ENCODE measurements at regions not wholly inside any gene's neighbourhood (a gene's known extent, or its start where the extent isn't known, plus 50 kb on each side); places are given as distances from the start of the nearest gene placed in this dataset.

GRCh38 chrX:14194711-14195110 is 165.0 kb upstream of the GEMIN8 start:
- Histone ChIP-seq H3K36me3 (ENCODE audit: control insufficient read depth, insufficient read depth, low read length) (no peaks in the 10 kb centered on the region), H3K27ac (no peak overlapping the region), H3K4me2 (ENCODE audit: low read length) (no peak overlapping the region), H3K4me1 (no peaks in the 10 kb centered on the region), H3K79me2 (no peaks in the 10 kb centered on the region), H2AFZ (no peak overlapping the region), H3K9me3 (ENCODE audit: control insufficient read depth, low read length) (no peaks in the 10 kb centered on the region), H3K9ac (no peak overlapping the region), H3K4me3 (ENCODE audit: low read depth, low read length) (no peak overlapping the region), H3K27me3 (ENCODE audit: control insufficient read depth, insufficient read depth, low read length) (no peaks in the 10 kb centered on the region)
- no peak for TF ChIP-seq CTCF (IDR thresholded peaks at IDR 0.05)

DNA sequence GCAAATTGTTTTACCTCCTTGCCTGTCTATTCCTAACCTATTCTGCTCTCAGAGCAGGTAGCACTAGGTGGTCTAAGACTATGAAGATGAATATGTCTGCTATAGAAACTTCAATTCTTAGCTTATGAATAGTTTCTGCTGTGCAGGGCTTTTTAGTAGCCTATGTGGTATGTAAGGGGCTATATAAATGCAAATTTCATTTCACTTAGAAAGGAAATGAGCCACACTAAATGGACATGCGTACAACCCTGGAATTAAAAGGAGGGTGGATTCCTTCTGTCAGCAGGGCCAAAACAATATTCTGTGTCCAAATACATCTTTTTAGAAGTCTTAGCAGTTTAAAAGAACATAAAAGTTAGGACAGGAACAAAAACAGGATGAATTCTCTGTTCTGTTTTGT is 163.9 kb upstream of the GEMIN8 start:
- Histone ChIP-seq H3K79me2 (no peaks in the 10 kb centered on the region), H3K9me3 (ENCODE audit: control insufficient read depth, low read length) (no peaks in the 10 kb centered on the region), H3K4me1 (no peaks in the 10 kb centered on the region), H2AFZ (no peak overlapping the region), H3K9ac (no peak overlapping the region), H3K4me3 (ENCODE audit: low read depth, low read length) (no peak overlapping the region), H3K36me3 (ENCODE audit: control insufficient read depth, insufficient read depth, low read length) (no peaks in the 10 kb centered on the region), H3K4me2 (ENCODE audit: low read length) (no peak overlapping the region), H3K27me3 (ENCODE audit: control insufficient read depth, insufficient read depth, low read length) (no peaks in the 10 kb centered on the region), H3K27ac (no peak overlapping the region)
- TF ChIP-seq CTCF (IDR thresholded peaks at IDR 0.05), result no peak

DNA sequence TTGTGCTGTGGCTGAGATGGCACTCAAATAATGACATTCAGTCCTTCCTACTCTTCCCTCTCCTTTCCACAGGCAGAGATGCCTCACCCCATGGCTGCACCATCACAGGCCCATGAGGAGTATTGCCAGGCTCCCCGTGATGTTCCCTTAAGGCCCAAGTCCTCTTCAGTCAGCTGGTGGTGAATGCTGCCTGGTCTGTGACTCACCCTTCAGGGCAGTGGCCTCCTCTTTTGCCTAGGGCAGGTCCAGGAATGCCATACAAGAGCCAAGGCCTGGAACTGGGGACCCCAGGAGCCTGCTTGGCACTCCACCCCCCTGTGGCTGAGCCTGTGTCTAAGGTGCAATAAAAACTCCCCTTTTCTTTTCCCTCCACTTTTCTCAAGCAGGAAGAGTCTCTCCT is 144.2 kb upstream of the GEMIN8 start:
- Histone ChIP-seq H3K36me3 (ENCODE audit: control insufficient read depth, insufficient read depth, low read length) (no peaks in the 10 kb centered on the region), H3K4me3 (ENCODE audit: low read depth, low read length) (no peak overlapping the region), H3K9me3 (ENCODE audit: control insufficient read depth, low read length) (no peaks in the 10 kb centered on the region), H3K27me3 (ENCODE audit: control insufficient read depth, insufficient read depth, low read length) (no peaks in the 10 kb centered on the region), H3K4me2 (ENCODE audit: low read length) (no peak overlapping the region), H3K79me2 (no peaks in the 10 kb centered on the region), H3K9ac (no peak overlapping the region), H3K27ac (no peak overlapping the region), H3K4me1 (no peaks in the 10 kb centered on the region), H2AFZ (no peak overlapping the region)
- no peak for TF ChIP-seq CTCF (IDR thresholded peaks at IDR 0.05)

- no peak for TF ChIP-seq CTCF (IDR thresholded peaks at IDR 0.05)
- Histone ChIP-seq H3K27ac (no peak overlapping the region), H2AFZ (no peak overlapping the region)
These were observed 135.1 kb upstream of the GEMIN8 start for GRCh38 chrX:14164828-14165227.

DNA sequence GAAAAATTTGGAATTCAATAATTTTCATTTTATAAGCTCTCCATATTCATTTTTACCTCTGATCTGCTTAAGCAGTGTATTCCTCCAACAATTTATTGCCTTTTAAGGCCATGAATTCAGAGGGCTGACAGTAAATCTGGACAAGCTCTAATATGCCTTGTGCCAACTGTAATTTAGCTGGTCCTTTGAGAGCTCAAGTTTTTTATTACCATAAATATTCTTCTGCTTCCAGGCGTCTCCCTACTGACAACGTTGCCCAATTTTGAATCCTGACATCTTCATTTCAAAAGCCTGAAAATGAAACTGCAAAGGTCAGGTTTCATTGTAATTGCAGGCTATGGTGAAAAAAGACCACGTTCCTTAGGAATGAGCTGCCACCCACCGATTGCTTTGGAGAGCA is 95.8 kb upstream of the GEMIN8 start:
- Histone ChIP-seq H3K27ac (no peak overlapping the region), H3K4me3 (ENCODE audit: low read depth, low read length) (no peak overlapping the region), H3K79me2 (no peaks in the 10 kb centered on the region)

More at GRCh38 chrX:14164828-14165227, 135.1 kb upstream of the GEMIN8 start:
- Histone ChIP-seq H3K9ac (no peak overlapping the region), H3K4me3 (ENCODE audit: low read depth, low read length) (no peak overlapping the region), H3K27me3 (ENCODE audit: control insufficient read depth, insufficient read depth, low read length) (no peaks in the 10 kb centered on the region), H3K4me1 (no peaks in the 10 kb centered on the region), H3K4me2 (ENCODE audit: low read length) (no peak overlapping the region), H3K36me3 (ENCODE audit: control insufficient read depth, insufficient read depth, low read length) (no peaks in the 10 kb centered on the region), H3K9me3 (ENCODE audit: control insufficient read depth, low read length) (no peaks in the 10 kb centered on the region), H3K79me2 (no peaks in the 10 kb centered on the region)

More for the DNA sequence above, 95.8 kb upstream of the GEMIN8 start:
- Histone ChIP-seq H2AFZ (no peak overlapping the region), H3K4me2 (ENCODE audit: low read length) (no peak overlapping the region), H3K36me3 (ENCODE audit: control insufficient read depth, insufficient read depth, low read length) (no peaks in the 10 kb centered on the region), H3K9ac (no peak overlapping the region), H3K9me3 (ENCODE audit: control insufficient read depth, low read length) (no peaks in the 10 kb centered on the region), H3K4me1 (no peaks in the 10 kb centered on the region), H3K27me3 (ENCODE audit: control insufficient read depth, insufficient read depth, low read length) (no peaks in the 10 kb centered on the region)
- TF ChIP-seq CTCF (IDR thresholded peaks at IDR 0.05), result no peak

Data from parathyroid adenoma (tissue), 2 donors.